ENCODE measurements at regions not wholly inside any gene's neighbourhood (a gene's known extent, or its start where the extent isn't known, plus 50 kb on each side); places are given as distances from the start of the nearest gene placed in this dataset.
A peak's percentile ranks its signal among the peaks of the same experiment; 100 is the strongest.

- Histone ChIP-seq H3K36me3 (ENCODE audit: control insufficient read depth in 4 of 4, insufficient read depth in 4 of 4, low read length in 4 of 4) (no peaks in the 10 kb centered on the region), H3K4me3 (no peak overlapping the region), H3K4me1 (ENCODE audit: control insufficient read depth in 5 of 5, insufficient read depth in 5 of 5, low read length in 5 of 5) (peaks cover 0 to 24% (median 9%) of the 10 kb centered on the region in 5 donors), H3K27ac (ENCODE audit: low read depth in 1 of 2, low read length in 1 of 2) (no peak overlapping the region), H3K9ac (ENCODE audit: insufficient read depth in 1 of 2, low read length in 2 of 2) (no peak overlapping the region), H3K9me3 (ENCODE audit: control insufficient read depth in 4 of 4, insufficient read depth in 3 of 4, low read length in 3 of 4) (no peaks in the 10 kb centered on the region), H3K27me3 (ENCODE audit: control insufficient read depth in 3 of 3, insufficient read depth in 3 of 3, low read length in 2 of 3) (peaks cover 0 to 7% (median 0%) of the 10 kb centered on the region in 3 donors)
- ATAC-seq (ENCODE audit: insufficient read depth, low FRiP score): no peak
- DNase-seq: no peak
- no peak for TF ChIP-seq CTCF (IDR thresholded peaks at IDR 0.05; ENCODE audit: control extremely low read depth, extremely low read depth)
- 85% methylated on average over 4 of the region's 4 CpGs for WGBS, 2 donors
Measured at GRCh38 chr6:105797286-105797979, 288.7 kb upstream of the PRDM1 start.

GRCh38 chr6:105795913-105796517, 290.1 kb upstream of the PRDM1 start:
- Histone ChIP-seq H3K4me3 (no peak overlapping the region), H3K27me3 (ENCODE audit: control insufficient read depth in 3 of 3, insufficient read depth in 3 of 3, low read length in 2 of 3) (peaks cover 0 to 5% (median 0%) of the 10 kb centered on the region in 3 donors), H3K27ac (ENCODE audit: low read depth in 1 of 2, low read length in 1 of 2) (no peak overlapping the region), H3K36me3 (ENCODE audit: control insufficient read depth in 4 of 4, insufficient read depth in 4 of 4, low read length in 4 of 4) (no peaks in the 10 kb centered on the region), H3K9ac (ENCODE audit: insufficient read depth in 1 of 2, low read length in 2 of 2) (no peak overlapping the region), H3K9me3 (ENCODE audit: control insufficient read depth in 4 of 4, insufficient read depth in 3 of 4, low read length in 3 of 4) (no peaks in the 10 kb centered on the region), H3K4me1 (ENCODE audit: control insufficient read depth in 5 of 5, insufficient read depth in 5 of 5, low read length in 5 of 5) (peaks cover 0 to 35% (median 9%) of the 10 kb centered on the region in 5 donors)
- no peak for DNase-seq
- no peak for TF ChIP-seq CTCF (IDR thresholded peaks at IDR 0.05; ENCODE audit: control extremely low read depth, extremely low read depth)
- peak; percentile 53 for ATAC-seq (ENCODE audit: insufficient read depth, low FRiP score)
- WGBS, 2 donors: 69 to 87% methylated on average over 9 of the region's 9 CpGs

- H3K4me1 ChIP-seq (ENCODE audit: control insufficient read depth in 5 of 5, insufficient read depth in 5 of 5, low read length in 5 of 5): peaks cover 0 to 42% (median 9%) of the 10 kb centered on the region in 5 donors
- H3K9ac ChIP-seq (ENCODE audit: insufficient read depth in 1 of 2, low read length in 2 of 2): no peak overlapping the region
Measured at GRCh38 chr6:105795366-105795765, 290.8 kb upstream of the PRDM1 start.

More at GRCh38 chr6:105795366-105795765, 290.8 kb upstream of the PRDM1 start:
- Histone ChIP-seq H3K4me3 (no peak overlapping the region), H3K36me3 (ENCODE audit: control insufficient read depth in 4 of 4, insufficient read depth in 4 of 4, low read length in 4 of 4) (no peaks in the 10 kb centered on the region), H3K9me3 (ENCODE audit: control insufficient read depth in 4 of 4, insufficient read depth in 3 of 4, low read length in 3 of 4) (no peaks in the 10 kb centered on the region), H3K27me3 (ENCODE audit: control insufficient read depth in 3 of 3, insufficient read depth in 3 of 3, low read length in 2 of 3) (peaks cover 0 to 5% (median 0%) of the 10 kb centered on the region in 3 donors), H3K27ac (ENCODE audit: low read depth in 1 of 2, low read length in 1 of 2) (no peak overlapping the region)
- DNase-seq: no peak
- ATAC-seq (ENCODE audit: insufficient read depth, low FRiP score): no peak
- TF ChIP-seq CTCF (IDR thresholded peaks at IDR 0.05; ENCODE audit: control extremely low read depth, extremely low read depth): no peak
